ENCODE measurements at regions not wholly inside any gene's neighbourhood (a gene's known extent, or its start where the extent isn't known, plus 50 kb on each side); places are given as distances from the start of the nearest gene placed in this dataset.

DNA sequence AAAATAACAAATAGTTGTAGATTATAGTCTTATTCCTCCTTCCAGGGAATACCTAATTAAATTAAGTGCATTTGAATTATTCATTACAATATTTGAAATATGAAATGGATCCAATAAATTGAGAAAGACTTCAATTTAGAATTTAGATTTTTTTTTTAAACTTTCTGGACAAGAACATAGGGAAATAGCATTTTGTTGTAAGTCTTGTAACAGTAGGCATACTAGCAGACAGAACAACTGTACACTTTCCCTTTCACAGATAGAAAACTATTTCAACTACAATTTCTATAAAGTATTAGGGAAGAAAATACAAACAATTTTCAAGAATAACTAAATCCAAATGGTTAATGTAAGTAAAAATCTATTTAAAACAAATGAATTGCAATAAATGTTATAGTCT, 577.5 kb downstream of the USP25 start:
- Histone ChIP-seq H3K27ac (ENCODE audit: low read length) (no peak overlapping the region), H3K36me3 (replicated peaks; ENCODE audit: low read depth, low read length) (no peaks in the 10 kb centered on the region), H3K4me2 (ENCODE audit: low read length) (no peak overlapping the region), H3K4me1 (ENCODE audit: low read length) (peaks cover 5% of the 10 kb centered on the region; the same call in 1 of the 2 replicates), H4K20me1 (ENCODE audit: insufficient read depth, low read length) (no peaks in the 10 kb centered on the region), H2AFZ (ENCODE audit: low read depth, low read length) (no peak overlapping the region), H3K4me3 (ENCODE audit: low read length) (no peak overlapping the region), H3K27me3 (ENCODE audit: low read depth, low read length) (no peaks in the 10 kb centered on the region), H3K79me2 (ENCODE audit: low read length) (no peaks in the 10 kb centered on the region), H3K9ac (ENCODE audit: low read length) (no peak overlapping the region), H3K9me3 (ENCODE audit: insufficient read depth, low read length) (no peaks in the 10 kb centered on the region)
- TF ChIP-seq EZH2phosphoT487 (IDR thresholded peaks at IDR 0.05; ENCODE audit: low read depth), result no peak
- TF ChIP-seq, protein P1, sequence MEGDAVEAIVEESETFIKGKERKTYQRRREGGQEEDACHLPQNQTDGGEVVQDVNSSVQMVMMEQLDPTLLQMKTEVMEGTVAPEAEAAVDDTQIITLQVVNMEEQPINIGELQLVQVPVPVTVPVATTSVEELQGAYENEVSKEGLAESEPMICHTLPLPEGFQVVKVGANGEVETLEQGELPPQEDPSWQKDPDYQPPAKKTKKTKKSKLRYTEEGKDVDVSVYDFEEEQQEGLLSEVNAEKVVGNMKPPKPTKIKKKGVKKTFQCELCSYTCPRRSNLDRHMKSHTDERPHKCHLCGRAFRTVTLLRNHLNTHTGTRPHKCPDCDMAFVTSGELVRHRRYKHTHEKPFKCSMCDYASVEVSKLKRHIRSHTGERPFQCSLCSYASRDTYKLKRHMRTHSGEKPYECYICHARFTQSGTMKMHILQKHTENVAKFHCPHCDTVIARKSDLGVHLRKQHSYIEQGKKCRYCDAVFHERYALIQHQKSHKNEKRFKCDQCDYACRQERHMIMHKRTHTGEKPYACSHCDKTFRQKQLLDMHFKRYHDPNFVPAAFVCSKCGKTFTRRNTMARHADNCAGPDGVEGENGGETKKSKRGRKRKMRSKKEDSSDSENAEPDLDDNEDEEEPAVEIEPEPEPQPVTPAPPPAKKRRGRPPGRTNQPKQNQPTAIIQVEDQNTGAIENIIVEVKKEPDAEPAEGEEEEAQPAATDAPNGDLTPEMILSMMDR (IDR thresholded peaks at IDR 0.05; ENCODE audit: low read depth, low read length), result no peak

DNA sequence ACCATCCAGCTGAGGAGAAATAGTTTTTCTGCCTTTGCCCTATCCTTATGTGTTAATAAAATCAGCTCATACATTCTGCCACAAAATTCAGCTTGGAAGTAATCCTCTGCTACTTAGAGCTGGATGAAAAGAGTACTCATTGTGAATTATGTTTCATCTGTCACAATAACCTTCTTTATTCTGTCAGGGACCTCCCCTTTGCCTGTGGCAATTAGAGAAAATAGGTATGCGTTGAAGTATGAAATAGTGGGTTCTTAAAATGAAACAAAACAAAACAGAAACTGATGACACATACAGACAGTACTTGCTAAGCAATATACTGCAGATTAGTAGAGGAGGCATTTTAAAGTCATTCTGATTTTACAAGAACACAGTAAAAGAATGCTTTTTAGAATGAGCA, 578.5 kb downstream of the USP25 start:
- TF ChIP-seq EZH2phosphoT487 (IDR thresholded peaks at IDR 0.05; ENCODE audit: low read depth), result no peak
- TF ChIP-seq, protein P1 (IDR thresholded peaks at IDR 0.05; ENCODE audit: low read depth, low read length), result no peak
- Histone ChIP-seq H3K9me3 (ENCODE audit: insufficient read depth, low read length) (no peaks in the 10 kb centered on the region), H3K4me1 (ENCODE audit: low read length) (peaks cover 5% of the 10 kb centered on the region; the same call in 1 of the 2 replicates), H3K36me3 (replicated peaks; ENCODE audit: low read depth, low read length) (no peaks in the 10 kb centered on the region), H3K27me3 (ENCODE audit: low read depth, low read length) (no peaks in the 10 kb centered on the region), H3K4me3 (ENCODE audit: low read length) (no peak overlapping the region), H3K4me2 (ENCODE audit: low read length) (peak overlapping the region; percentile 20; the same call in 1 of the 2 replicates), H3K9ac (ENCODE audit: low read length) (no peak overlapping the region), H4K20me1 (ENCODE audit: insufficient read depth, low read length) (no peaks in the 10 kb centered on the region), H3K27ac (ENCODE audit: low read length) (no peak overlapping the region), H2AFZ (ENCODE audit: low read depth, low read length) (no peak overlapping the region), H3K79me2 (ENCODE audit: low read length) (no peaks in the 10 kb centered on the region)

DNA sequence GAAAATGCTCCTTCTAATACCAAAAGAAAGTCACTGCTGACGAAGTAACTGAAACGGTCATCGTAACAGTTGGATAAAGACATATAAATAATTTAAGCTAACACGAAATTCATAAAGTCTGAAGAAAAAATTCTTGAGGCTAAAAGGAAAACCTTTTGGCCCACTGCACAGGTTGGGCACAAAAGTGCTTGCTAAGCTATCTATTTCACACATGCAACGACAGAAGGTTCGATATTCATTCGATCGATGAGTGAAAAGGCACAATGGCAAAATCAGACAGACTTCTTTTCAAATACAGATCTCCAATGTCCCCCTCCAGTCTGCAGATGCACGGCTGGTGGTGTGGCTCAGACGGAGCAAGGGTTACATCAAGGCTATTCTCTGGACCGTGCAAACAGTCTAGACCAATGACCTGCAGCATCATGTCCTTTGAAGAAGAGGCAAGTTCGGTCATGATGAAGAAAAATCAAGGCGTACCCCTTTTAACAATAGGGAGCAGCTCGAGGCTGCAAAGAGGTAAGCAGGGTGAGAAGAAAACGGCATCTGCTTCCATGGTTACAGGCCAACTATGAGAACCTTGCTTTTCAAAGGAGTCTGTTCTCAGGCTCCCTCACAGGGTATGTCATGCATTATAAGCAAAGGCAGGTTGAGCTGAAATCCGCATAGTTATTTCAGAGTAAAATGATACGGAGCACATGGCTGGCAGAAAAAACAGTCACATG, 579.6 kb downstream of the USP25 start:
- Histone ChIP-seq H4K20me1 (ENCODE audit: insufficient read depth, low read length) (no peaks in the 10 kb centered on the region), H3K79me2 (ENCODE audit: low read length) (no peaks in the 10 kb centered on the region), H3K27me3 (ENCODE audit: low read depth, low read length) (no peaks in the 10 kb centered on the region), H3K4me1 (ENCODE audit: low read length) (peaks cover 5% of the 10 kb centered on the region; the same call in 1 of the 2 replicates), H3K36me3 (replicated peaks; ENCODE audit: low read depth, low read length) (no peaks in the 10 kb centered on the region), H3K4me3 (ENCODE audit: low read length) (no peak overlapping the region), H3K9ac (ENCODE audit: low read length) (no peak overlapping the region), H2AFZ (ENCODE audit: low read depth, low read length) (no peak overlapping the region), H3K27ac (ENCODE audit: low read length) (no peak overlapping the region), H3K4me2 (ENCODE audit: low read length) (no peak overlapping the region), H3K9me3 (ENCODE audit: insufficient read depth, low read length) (no peaks in the 10 kb centered on the region)
- no peak for TF ChIP-seq EZH2phosphoT487 (IDR thresholded peaks at IDR 0.05; ENCODE audit: low read depth)
- TF ChIP-seq, protein P1 (IDR thresholded peaks at IDR 0.05; ENCODE audit: low read depth, low read length), result no peak

DNA sequence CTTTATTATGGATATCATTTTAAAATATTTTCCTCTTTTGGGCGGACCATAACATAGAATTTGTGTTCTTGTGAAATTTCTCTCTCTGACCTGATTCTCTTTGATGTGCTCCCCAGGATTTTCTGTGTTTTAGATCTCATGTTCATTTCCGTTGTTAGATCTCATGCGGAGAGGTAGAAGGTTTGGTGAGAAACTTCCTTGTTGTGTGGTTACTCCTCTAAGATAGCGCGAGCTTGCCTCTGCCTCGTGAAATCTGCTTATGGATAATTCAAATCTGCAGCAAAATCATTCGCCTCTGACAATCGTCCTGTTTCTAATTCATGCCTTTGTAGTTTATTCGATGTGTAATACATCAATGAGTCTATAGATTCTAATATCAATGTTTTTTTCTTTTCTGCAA, 580.4 kb downstream of the USP25 start:
- H3K27me3 ChIP-seq (ENCODE audit: low read depth, low read length), result no peaks in the 10 kb centered on the region
- peaks cover 5% of the 10 kb centered on the region; the same call in 1 of the 2 replicates for H3K4me1 ChIP-seq (ENCODE audit: low read length)

More for the DNA sequence above, 580.4 kb downstream of the USP25 start:
- TF ChIP-seq, protein P1 (IDR thresholded peaks at IDR 0.05; ENCODE audit: low read depth, low read length), result no peak
- TF ChIP-seq EZH2phosphoT487 (IDR thresholded peaks at IDR 0.05; ENCODE audit: low read depth), result no peak
- Histone ChIP-seq H3K9me3 (ENCODE audit: insufficient read depth, low read length) (no peaks in the 10 kb centered on the region), H2AFZ (ENCODE audit: low read depth, low read length) (no peak overlapping the region), H3K9ac (ENCODE audit: low read length) (no peak overlapping the region), H3K4me3 (ENCODE audit: low read length) (no peak overlapping the region), H3K79me2 (ENCODE audit: low read length) (no peaks in the 10 kb centered on the region), H3K4me2 (ENCODE audit: low read length) (no peak overlapping the region), H3K36me3 (replicated peaks; ENCODE audit: low read depth, low read length) (no peaks in the 10 kb centered on the region), H4K20me1 (ENCODE audit: insufficient read depth, low read length) (no peaks in the 10 kb centered on the region), H3K27ac (ENCODE audit: low read length) (no peak overlapping the region)
